BLaER1 (cell line): ENCODE measurements at regions not wholly inside any gene's neighbourhood (a gene's known extent, or its start where the extent isn't known, plus 50 kb on each side); places are given as distances from the start of the nearest gene placed in this dataset.

Experiments
- H3K27ac ChIP-seq: shearing (Covaris generic); formaldehyde crosslinking; 2 replicates; pipeline ENCODE4 v1.8.1; 2022
- H3K27me3 ChIP-seq: shearing (Covaris generic); formaldehyde crosslinking; 2 replicates; pipeline ENCODE4 v1.8.1; 2022
- H3K36me3 ChIP-seq: shearing (Covaris generic); formaldehyde crosslinking; 2 replicates; pipeline ENCODE4 v1.8.1; 2022
- H3K4me1 ChIP-seq: shearing (Covaris generic); formaldehyde crosslinking; 2 replicates; pipeline ENCODE4 v1.8.1; 2022
- H3K4me2 ChIP-seq: shearing (Covaris generic); formaldehyde crosslinking; 2 replicates; pipeline ENCODE4 v1.8.1; 2022
- H3K4me3 ChIP-seq: shearing (Covaris generic); formaldehyde crosslinking; 2 replicates; pipeline ENCODE4 v1.8.1; 2022
- H3K9ac ChIP-seq: shearing (Covaris generic); formaldehyde crosslinking; 2 replicates; pipeline ENCODE4 v1.8.1; 2022
- H3K9me3 ChIP-seq: shearing (Covaris generic); formaldehyde crosslinking; 2 replicates; pipeline ENCODE4 v1.8.1; 2022
- H4K20me1 ChIP-seq: shearing (Covaris generic); formaldehyde crosslinking; 2 replicates; pipeline ENCODE4 v1.8.1; 2022
- Cebpa-rat ChIP-seq: shearing (Covaris generic); IDR thresholded peaks from 2 replicates; pipeline ENCODE4 v1.8.1; 2022

GRCh38 chr2:16470936-16471490 lies 194.6 kb downstream of the CYRIA start:
- Histone ChIP-seq H3K27ac (no peak overlapping the region), H3K4me3 (no peak overlapping the region), H4K20me1 (no peaks in the 10 kb centered on the region), H3K9me3 (no peaks in the 10 kb centered on the region), H3K9ac (no peak overlapping the region), H3K27me3 (no peaks in the 10 kb centered on the region), H3K4me2 (no peak overlapping the region), H3K36me3 (no peaks in the 10 kb centered on the region), H3K4me1 (no peaks in the 10 kb centered on the region)
- TF ChIP-seq Cebpa-rat, result no peak

- Histone ChIP-seq H3K36me3 (no peaks in the 10 kb centered on the region), H3K27me3 (no peaks in the 10 kb centered on the region), H4K20me1 (no peaks in the 10 kb centered on the region), H3K4me3 (no peak overlapping the region), H3K9ac (no peak overlapping the region), H3K27ac (no peak overlapping the region), H3K9me3 (no peaks in the 10 kb centered on the region), H3K4me1 (no peaks in the 10 kb centered on the region), H3K4me2 (no peak overlapping the region)
- TF ChIP-seq Cebpa-rat, result no peak
These were observed 198.8 kb downstream of the CYRIA start for GRCh38 chr2:16466821-16467151.

DNA sequence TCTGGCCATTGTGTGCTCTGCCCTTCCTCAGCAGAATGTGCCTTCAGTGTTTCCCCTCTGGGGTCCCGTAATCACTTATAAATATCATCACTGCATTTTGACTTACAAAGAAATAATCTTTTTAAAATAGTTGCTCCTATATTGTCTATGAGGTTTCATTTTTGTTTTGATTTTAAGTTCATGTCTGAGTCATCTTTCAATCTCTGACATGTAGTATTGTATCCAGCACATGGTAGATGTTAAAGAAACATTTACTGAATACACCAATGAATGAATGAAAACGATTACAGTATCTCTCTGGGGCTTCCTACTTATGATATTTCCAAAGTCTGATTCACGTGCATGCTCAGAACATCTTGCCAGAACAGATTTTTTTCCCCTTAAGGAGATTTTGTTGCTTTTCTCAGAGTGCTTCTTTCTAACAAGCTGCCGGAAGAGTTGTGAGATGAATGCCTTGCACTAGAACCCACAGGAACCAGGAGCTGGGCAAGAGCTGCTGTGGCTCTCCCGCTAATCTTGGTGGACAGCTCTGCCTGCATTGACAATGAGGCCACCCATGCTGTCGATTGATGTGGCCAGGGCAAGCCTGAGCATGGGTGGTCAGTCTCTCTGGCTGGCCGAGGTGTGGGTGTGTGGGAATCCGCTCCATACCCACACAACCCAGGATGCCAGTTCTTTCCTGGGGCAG lies 199.4 kb downstream of the CYRIA start:
- Histone ChIP-seq H4K20me1 (no peaks in the 10 kb centered on the region), H3K36me3 (no peaks in the 10 kb centered on the region), H3K27ac (no peak overlapping the region), H3K9me3 (no peaks in the 10 kb centered on the region), H3K27me3 (no peaks in the 10 kb centered on the region), H3K4me2 (no peak overlapping the region), H3K4me1 (no peaks in the 10 kb centered on the region), H3K9ac (no peak overlapping the region), H3K4me3 (no peak overlapping the region)
- no peak for TF ChIP-seq Cebpa-rat

DNA sequence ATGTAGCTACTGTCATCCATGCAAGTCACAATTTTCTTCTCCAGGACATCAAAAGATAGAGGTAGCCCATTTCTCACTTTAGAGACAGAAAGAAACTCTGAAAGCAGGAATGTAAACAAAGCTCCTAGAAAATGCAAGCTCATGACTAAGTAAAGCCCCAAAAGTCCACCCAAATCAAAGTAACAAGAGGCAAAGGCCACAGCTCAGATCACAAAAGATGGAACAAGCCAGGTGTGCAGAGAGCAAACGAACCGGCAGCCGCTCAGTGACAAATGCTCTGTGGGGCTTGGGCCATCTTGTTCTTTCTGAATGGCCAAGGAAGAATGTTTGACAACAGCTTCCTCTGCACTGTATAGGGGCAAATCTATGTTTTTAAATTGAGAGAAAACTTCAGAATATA lies 201.0 kb downstream of the CYRIA start:
- no peak for TF ChIP-seq Cebpa-rat
- no peak overlapping the region for H3K27ac ChIP-seq

DNA sequence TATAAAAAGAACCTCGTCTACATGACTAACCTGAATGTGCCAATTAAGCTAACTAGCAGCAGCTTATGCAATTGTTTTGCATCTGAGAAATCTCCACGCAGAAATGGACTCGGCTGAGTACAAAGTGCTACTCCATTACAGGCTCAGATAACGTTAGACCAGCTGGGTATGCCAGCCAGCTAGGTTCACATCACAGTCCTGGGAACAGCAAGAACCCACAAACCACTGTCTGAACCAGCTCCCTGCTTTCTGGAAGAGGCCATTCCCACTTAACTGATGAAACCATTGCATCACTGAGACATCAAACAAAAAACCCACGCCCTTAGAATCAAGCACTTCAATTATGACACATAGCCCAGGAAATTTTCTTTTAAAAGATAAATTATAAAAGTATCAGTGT lies 202.7 kb downstream of the CYRIA start:
- no peaks in the 10 kb centered on the region for H3K27me3 ChIP-seq
- no peaks in the 10 kb centered on the region for H3K9me3 ChIP-seq
- TF ChIP-seq Cebpa-rat, result no peak
- no peaks in the 10 kb centered on the region for H3K36me3 ChIP-seq
- no peak overlapping the region for H3K9ac ChIP-seq
- H3K4me3 ChIP-seq, result no peak overlapping the region
- no peaks in the 10 kb centered on the region for H4K20me1 ChIP-seq
- no peaks in the 10 kb centered on the region for H3K4me1 ChIP-seq
- H3K4me2 ChIP-seq, result no peak overlapping the region
- H3K27ac ChIP-seq, result no peak overlapping the region

More for the DNA sequence above, 201.0 kb downstream of the CYRIA start:
- H3K36me3 ChIP-seq, result no peaks in the 10 kb centered on the region
- H3K4me3 ChIP-seq, result no peak overlapping the region
- no peaks in the 10 kb centered on the region for H3K4me1 ChIP-seq
- H4K20me1 ChIP-seq, result no peaks in the 10 kb centered on the region
- no peaks in the 10 kb centered on the region for H3K27me3 ChIP-seq
- no peak overlapping the region for H3K4me2 ChIP-seq
- no peak overlapping the region for H3K9ac ChIP-seq
- no peaks in the 10 kb centered on the region for H3K9me3 ChIP-seq

GRCh38 chr2:16461672-16462071 lies 204.0 kb downstream of the CYRIA start:
- no peaks in the 10 kb centered on the region for H3K36me3 ChIP-seq

GRCh38 chr2:16459606-16460005 lies 206.0 kb downstream of the CYRIA start:
- Histone ChIP-seq H3K4me3 (no peak overlapping the region), H4K20me1 (no peaks in the 10 kb centered on the region), H3K27ac (no peak overlapping the region), H3K27me3 (no peaks in the 10 kb centered on the region), H3K4me2 (no peak overlapping the region), H3K4me1 (no peaks in the 10 kb centered on the region), H3K9ac (no peak overlapping the region), H3K9me3 (no peaks in the 10 kb centered on the region), H3K36me3 (no peaks in the 10 kb centered on the region)
- TF ChIP-seq Cebpa-rat, result no peak

More at GRCh38 chr2:16461672-16462071, 204.0 kb downstream of the CYRIA start:
- H3K4me2 ChIP-seq, result no peak overlapping the region
- no peak overlapping the region for H3K27ac ChIP-seq
- H3K27me3 ChIP-seq, result no peaks in the 10 kb centered on the region
- H3K9me3 ChIP-seq, result no peaks in the 10 kb centered on the region
- no peak overlapping the region for H3K9ac ChIP-seq
- H4K20me1 ChIP-seq, result no peaks in the 10 kb centered on the region
- TF ChIP-seq Cebpa-rat, result no peak
- no peak overlapping the region for H3K4me3 ChIP-seq
- H3K4me1 ChIP-seq, result no peaks in the 10 kb centered on the region

DNA sequence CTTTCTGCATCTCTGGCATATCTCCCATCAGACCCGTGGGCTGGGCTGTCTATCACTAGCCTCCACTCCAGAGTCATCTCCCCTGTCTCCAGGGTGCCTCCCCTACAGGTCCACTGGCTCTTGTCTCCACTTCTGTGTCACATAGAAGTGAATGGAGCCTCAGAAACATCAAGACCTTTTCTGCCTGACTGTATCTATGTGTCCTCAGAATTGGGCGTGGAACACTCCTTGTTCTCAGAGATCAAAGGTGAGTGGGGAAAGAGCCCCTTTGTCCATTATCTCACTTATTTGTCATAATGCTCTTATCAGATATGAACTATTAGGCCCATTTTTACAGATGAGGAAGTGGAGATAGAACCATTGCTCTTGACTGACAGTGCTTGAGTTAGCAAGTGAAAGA lies 211.0 kb downstream of the CYRIA start:
- no peak for TF ChIP-seq Cebpa-rat
- Histone ChIP-seq H3K9ac (no peak overlapping the region), H3K36me3 (no peaks in the 10 kb centered on the region), H3K27me3 (no peaks in the 10 kb centered on the region), H3K4me1 (peaks cover 10% of the 10 kb centered on the region), H3K4me2 (no peak overlapping the region), H4K20me1 (no peaks in the 10 kb centered on the region), H3K27ac (no peak overlapping the region), H3K9me3 (no peaks in the 10 kb centered on the region), H3K4me3 (no peak overlapping the region)

DNA sequence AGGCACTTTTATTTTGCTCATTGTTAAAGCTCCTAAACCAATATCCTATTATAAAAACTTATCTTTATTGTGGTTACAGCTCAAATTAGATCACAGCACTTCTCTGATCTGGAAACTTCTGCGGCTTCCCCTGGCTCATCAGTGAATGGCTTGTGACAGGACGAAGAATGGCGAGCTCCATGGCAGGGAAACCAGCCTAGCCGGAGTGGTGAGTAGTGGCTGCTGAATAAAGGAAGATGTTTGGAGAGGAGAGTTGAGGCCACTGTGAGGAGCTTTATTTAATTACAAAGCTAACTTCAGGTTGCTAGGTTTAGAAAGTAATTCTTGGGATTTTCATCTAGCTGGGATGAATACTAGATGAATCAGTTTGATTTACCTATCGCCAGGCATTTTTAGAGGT lies 213.5 kb downstream of the CYRIA start:
- no peaks in the 10 kb centered on the region for H3K27me3 ChIP-seq
- H3K9ac ChIP-seq, result no peak overlapping the region
- H3K4me2 ChIP-seq, result peak overlapping the region; percentile 26
- no peaks in the 10 kb centered on the region for H3K9me3 ChIP-seq
- H3K4me1 ChIP-seq, result peaks cover 10% of the 10 kb centered on the region
- H4K20me1 ChIP-seq, result no peaks in the 10 kb centered on the region
- no peak for TF ChIP-seq Cebpa-rat
- no peaks in the 10 kb centered on the region for H3K36me3 ChIP-seq
- no peak overlapping the region for H3K27ac ChIP-seq
- no peak overlapping the region for H3K4me3 ChIP-seq

GRCh38 chr2:16446706-16447105 lies 218.9 kb downstream of the CYRIA start:
- Histone ChIP-seq H3K36me3 (no peaks in the 10 kb centered on the region), H4K20me1 (no peaks in the 10 kb centered on the region), H3K4me3 (no peak overlapping the region), H3K9me3 (no peaks in the 10 kb centered on the region), H3K9ac (no peak overlapping the region), H3K27me3 (no peaks in the 10 kb centered on the region), H3K4me1 (peaks cover 1% of the 10 kb centered on the region), H3K4me2 (no peak overlapping the region), H3K27ac (no peak overlapping the region)
- TF ChIP-seq Cebpa-rat, result no peak

- H3K27me3 ChIP-seq, result no peaks in the 10 kb centered on the region
- H3K9me3 ChIP-seq, result no peaks in the 10 kb centered on the region
- no peaks in the 10 kb centered on the region for H3K4me1 ChIP-seq
- H3K9ac ChIP-seq, result no peak overlapping the region
- H3K27ac ChIP-seq, result no peak overlapping the region
- H3K36me3 ChIP-seq, result no peaks in the 10 kb centered on the region
- no peak overlapping the region for H3K4me3 ChIP-seq
- H4K20me1 ChIP-seq, result no peaks in the 10 kb centered on the region
- no peak for TF ChIP-seq Cebpa-rat
- H3K4me2 ChIP-seq, result no peak overlapping the region
These were observed 222.7 kb downstream of the CYRIA start for GRCh38 chr2:16442971-16443370.
